Activated T-helper 1 cell treated with anti-CD3 and anti-CD28 coated beads, Interleukin-12 subunit alpha, Interleukin-12 subunit beta, Interleukin-2, Interleukin-4 antibody, amounts not matched to agents 30 ng/mL and 10 ng/mL and 1 ng/mL, durations not matched to agents 14 hours and 24 hours and 36 hours (primary cell): ENCODE measurements at regions not wholly inside any gene's neighbourhood (a gene's known extent, or its start where the extent isn't known, plus 50 kb on each side); places are given as distances from the start of the nearest gene placed in this dataset.

Experiments used
- DNase-seq: peaks from one replicate; pipeline ENCODE4 v3.0.0; 2021; ENCODE audit warnings: low spot score
- H3K27ac Mint-ChIP-seq: one replicate; pipeline ENCODE4 v1.8.0; 2021; ENCODE audit warnings: mild to moderate bottlenecking, mixed read lengths
- H3K27me3 Mint-ChIP-seq: one replicate; pipeline ENCODE4 v1.8.0; 2022; ENCODE audit warnings: mild to moderate bottlenecking, moderate library complexity, mixed read lengths; ENCODE audit not compliant: insufficient read depth
- H3K36me3 Mint-ChIP-seq: one replicate; pipeline ENCODE4 v1.8.0; 2021; ENCODE audit warnings: low read depth, mixed read lengths
- H3K4me1 Mint-ChIP-seq: one replicate; pipeline ENCODE4 v1.8.0; 2021; ENCODE audit warnings: low read depth, mixed read lengths
- H3K4me3 Mint-ChIP-seq: one replicate; pipeline ENCODE4 v1.8.0; 2021; ENCODE audit warnings: mild to moderate bottlenecking, moderate library complexity, mixed read lengths
- H3K9me3 Mint-ChIP-seq: one replicate; pipeline ENCODE4 v1.8.0; 2021; ENCODE audit warnings: mixed read lengths
- intact Hi-C: fragments of 100-400 bp; cut with micrococcal nuclease; formaldehyde crosslinking; loops from one replicate; pipeline ENCODE4 v1.15.1; 2024

- intact Hi-C loops = no loop called here
- H3K4me3 Mint-ChIP-seq = no peak overlapping the region
- no peak for DNase-seq
- no peaks in the 10 kb centered on the region for H3K4me1 Mint-ChIP-seq
- no peak overlapping the region for H3K27ac Mint-ChIP-seq
- H3K27me3 Mint-ChIP-seq = no peaks in the 10 kb centered on the region
- H3K9me3 Mint-ChIP-seq = no peaks in the 10 kb centered on the region
- H3K36me3 Mint-ChIP-seq = no peaks in the 10 kb centered on the region
These were observed 106.0 kb upstream of the CDH4 start for GRCh38 chr20:61146023-61146422.

- intact Hi-C loops = no loop called here
- Mint-ChIP-seq H3K27me3 (peaks cover 2% of the 10 kb centered on the region), H3K27ac (no peak overlapping the region), H3K4me1 (no peaks in the 10 kb centered on the region), H3K9me3 (no peaks in the 10 kb centered on the region), H3K4me3 (no peak overlapping the region), H3K36me3 (no peaks in the 10 kb centered on the region)
- DNase-seq = no peak
These were observed 102.4 kb upstream of the CDH4 start for GRCh38 chr20:61149636-61150035.

DNA sequence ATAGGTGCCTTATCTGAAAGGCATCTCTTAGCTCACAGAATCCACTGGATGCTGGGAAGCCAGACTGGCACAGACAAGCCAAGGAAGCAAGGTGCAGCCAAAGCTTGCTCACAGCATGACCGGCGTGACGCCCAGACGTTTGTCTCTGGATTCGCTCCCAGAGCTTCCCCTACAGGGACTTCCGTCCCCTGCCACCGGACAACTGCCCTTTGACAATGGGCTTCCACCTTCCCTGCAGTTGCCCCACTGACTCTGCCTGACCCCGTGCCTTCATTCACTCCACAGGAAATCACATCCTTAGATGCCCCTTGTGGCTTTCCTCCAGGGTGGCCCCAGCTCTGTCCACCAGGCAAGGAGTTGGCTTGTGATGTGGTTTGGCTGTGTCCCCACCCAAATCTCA, 94.8 kb upstream of the CDH4 start:
- DNase-seq = no peak
- no peaks in the 10 kb centered on the region for H3K9me3 Mint-ChIP-seq
- intact Hi-C loops = no loop called here
- no peaks in the 10 kb centered on the region for H3K4me1 Mint-ChIP-seq
- no peak overlapping the region for H3K4me3 Mint-ChIP-seq
- H3K27ac Mint-ChIP-seq = no peak overlapping the region
- H3K27me3 Mint-ChIP-seq = peaks cover 2% of the 10 kb centered on the region
- no peaks in the 10 kb centered on the region for H3K36me3 Mint-ChIP-seq

- no peak overlapping the region for H3K4me3 Mint-ChIP-seq
- no peaks in the 10 kb centered on the region for H3K36me3 Mint-ChIP-seq
- H3K4me1 Mint-ChIP-seq = no peaks in the 10 kb centered on the region
- intact Hi-C loops = no loop called here
- H3K27me3 Mint-ChIP-seq = no peaks in the 10 kb centered on the region
- no peak for DNase-seq
- no peaks in the 10 kb centered on the region for H3K9me3 Mint-ChIP-seq
- no peak overlapping the region for H3K27ac Mint-ChIP-seq
These were observed 91.9 kb upstream of the CDH4 start for GRCh38 chr20:61159957-61160686.

GRCh38 chr20:61161726-61162390, 90.2 kb upstream of the CDH4 start:
- H3K27me3 Mint-ChIP-seq = no peaks in the 10 kb centered on the region

DNA sequence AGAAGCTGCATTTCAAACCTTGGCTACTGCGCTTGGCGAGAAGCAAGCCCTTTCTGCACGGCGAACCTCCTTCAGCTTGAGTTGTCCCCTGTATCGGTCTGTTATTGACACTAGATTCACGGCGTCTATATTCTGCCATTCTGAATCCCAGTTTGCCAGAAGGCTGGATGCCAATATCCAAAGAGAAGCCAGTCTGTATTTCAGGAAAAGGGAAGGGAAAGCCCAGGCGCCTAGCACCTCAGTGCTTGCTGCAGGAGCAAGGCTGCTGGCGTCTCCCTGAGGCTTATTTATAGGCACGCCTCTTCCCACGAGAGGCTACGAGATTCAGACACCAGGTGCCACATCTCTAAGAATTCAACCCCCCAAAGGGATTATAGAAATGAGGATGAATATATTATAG, 89.6 kb upstream of the CDH4 start:
- no peaks in the 10 kb centered on the region for H3K27me3 Mint-ChIP-seq
- intact Hi-C loops = no loop called here
- no peaks in the 10 kb centered on the region for H3K4me1 Mint-ChIP-seq
- H3K9me3 Mint-ChIP-seq = no peaks in the 10 kb centered on the region
- no peak overlapping the region for H3K27ac Mint-ChIP-seq
- no peaks in the 10 kb centered on the region for H3K36me3 Mint-ChIP-seq
- no peak for DNase-seq
- no peak overlapping the region for H3K4me3 Mint-ChIP-seq

More at GRCh38 chr20:61161726-61162390, 90.2 kb upstream of the CDH4 start:
- Mint-ChIP-seq H3K36me3 (no peaks in the 10 kb centered on the region), H3K9me3 (no peaks in the 10 kb centered on the region), H3K4me3 (no peak overlapping the region), H3K27ac (no peak overlapping the region), H3K4me1 (no peaks in the 10 kb centered on the region)
- DNase-seq = no peak
- intact Hi-C loops = no loop called here

- no peak for DNase-seq
- Mint-ChIP-seq H3K4me1 (no peaks in the 10 kb centered on the region), H3K27me3 (no peaks in the 10 kb centered on the region), H3K9me3 (no peaks in the 10 kb centered on the region), H3K4me3 (no peak overlapping the region), H3K36me3 (no peaks in the 10 kb centered on the region), H3K27ac (no peak overlapping the region)
- intact Hi-C loops = no loop called here
These were observed 89.0 kb upstream of the CDH4 start for GRCh38 chr20:61163031-61163430.

DNA sequence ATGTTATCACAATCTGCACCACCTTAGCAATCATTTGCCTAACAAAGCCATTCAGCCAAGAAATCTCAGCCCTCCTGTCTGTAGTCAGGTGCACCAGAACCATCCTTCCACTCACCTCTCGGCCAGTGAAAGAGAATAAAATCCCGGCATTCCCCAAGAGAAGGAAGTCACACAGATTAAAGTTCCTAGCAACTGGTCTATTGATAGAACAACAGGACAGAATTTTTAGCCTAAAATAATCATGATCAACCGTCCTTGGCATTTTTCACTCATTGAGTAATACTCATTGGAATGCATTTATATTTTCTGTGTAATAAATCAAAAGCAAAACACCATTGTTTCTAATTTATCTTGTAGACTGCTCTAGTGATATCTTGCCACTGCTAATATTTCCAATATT, 85.7 kb upstream of the CDH4 start:
- Mint-ChIP-seq H3K4me1 (no peaks in the 10 kb centered on the region), H3K36me3 (no peaks in the 10 kb centered on the region), H3K27ac (no peak overlapping the region), H3K9me3 (no peaks in the 10 kb centered on the region), H3K4me3 (no peak overlapping the region), H3K27me3 (no peaks in the 10 kb centered on the region)
- DNase-seq = no peak
- intact Hi-C loops = no loop called here

GRCh38 chr20:61168605-61169004, 83.5 kb upstream of the CDH4 start:
- Mint-ChIP-seq H3K27me3 (no peaks in the 10 kb centered on the region), H3K27ac (no peak overlapping the region)
- intact Hi-C loops = no loop called here

GRCh38 chr20:61169874-61170273, 82.2 kb upstream of the CDH4 start:
- Mint-ChIP-seq H3K27me3 (no peaks in the 10 kb centered on the region), H3K9me3 (no peaks in the 10 kb centered on the region), H3K36me3 (no peaks in the 10 kb centered on the region), H3K4me3 (no peak overlapping the region), H3K4me1 (no peaks in the 10 kb centered on the region), H3K27ac (no peak overlapping the region)
- intact Hi-C loops = no loop called here
- no peak for DNase-seq

More at GRCh38 chr20:61168605-61169004, 83.5 kb upstream of the CDH4 start:
- Mint-ChIP-seq H3K4me1 (no peaks in the 10 kb centered on the region), H3K9me3 (no peaks in the 10 kb centered on the region), H3K4me3 (no peak overlapping the region), H3K36me3 (no peaks in the 10 kb centered on the region)
- DNase-seq = no peak

GRCh38 chr20:61170496-61171320, 81.4 kb upstream of the CDH4 start:
- H3K4me3 Mint-ChIP-seq = no peak overlapping the region
- DNase-seq = no peak
- no peaks in the 10 kb centered on the region for H3K9me3 Mint-ChIP-seq
- intact Hi-C loops = no loop called here
- no peaks in the 10 kb centered on the region for H3K36me3 Mint-ChIP-seq
- H3K27me3 Mint-ChIP-seq = no peaks in the 10 kb centered on the region
- no peaks in the 10 kb centered on the region for H3K4me1 Mint-ChIP-seq
- H3K27ac Mint-ChIP-seq = no peak overlapping the region

DNA sequence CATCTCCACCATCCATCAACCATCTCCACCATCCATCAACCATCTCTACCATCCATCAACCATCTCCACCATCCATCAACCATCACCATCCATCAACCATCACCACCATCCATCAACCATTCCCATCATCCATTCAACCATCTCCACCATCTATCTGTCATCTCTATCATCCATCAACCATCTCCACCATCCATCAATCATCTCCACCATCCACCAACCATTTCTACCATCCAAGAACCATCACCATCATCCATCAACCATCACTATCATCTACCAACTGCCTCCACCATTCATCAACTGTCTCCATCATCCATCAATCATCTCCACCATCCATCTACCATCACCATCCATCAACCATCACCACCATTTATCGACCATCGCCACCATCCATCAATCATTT, 78.8 kb upstream of the CDH4 start:
- no peak overlapping the region for H3K4me3 Mint-ChIP-seq
- no peaks in the 10 kb centered on the region for H3K4me1 Mint-ChIP-seq
- intact Hi-C loops = no loop called here

More for the DNA sequence above, 78.8 kb upstream of the CDH4 start:
- Mint-ChIP-seq H3K27me3 (no peaks in the 10 kb centered on the region), H3K27ac (no peak overlapping the region), H3K9me3 (no peaks in the 10 kb centered on the region), H3K36me3 (no peaks in the 10 kb centered on the region)
- DNase-seq = no peak
